Activated CD4-positive, alpha-beta T cell treated with anti-CD3 and anti-CD28 coated beads, Interleukin-2, amount 50 U/mL, for 16 hours (primary cell): ENCODE measurements at regions not wholly inside any gene's neighbourhood (a gene's known extent, or its start where the extent isn't known, plus 50 kb on each side); places are given as distances from the start of the nearest gene placed in this dataset.

Experiments
- DNase-seq: peaks from one replicate; pipeline ENCODE4 v3.0.0-alpha.2; 2020

DNA sequence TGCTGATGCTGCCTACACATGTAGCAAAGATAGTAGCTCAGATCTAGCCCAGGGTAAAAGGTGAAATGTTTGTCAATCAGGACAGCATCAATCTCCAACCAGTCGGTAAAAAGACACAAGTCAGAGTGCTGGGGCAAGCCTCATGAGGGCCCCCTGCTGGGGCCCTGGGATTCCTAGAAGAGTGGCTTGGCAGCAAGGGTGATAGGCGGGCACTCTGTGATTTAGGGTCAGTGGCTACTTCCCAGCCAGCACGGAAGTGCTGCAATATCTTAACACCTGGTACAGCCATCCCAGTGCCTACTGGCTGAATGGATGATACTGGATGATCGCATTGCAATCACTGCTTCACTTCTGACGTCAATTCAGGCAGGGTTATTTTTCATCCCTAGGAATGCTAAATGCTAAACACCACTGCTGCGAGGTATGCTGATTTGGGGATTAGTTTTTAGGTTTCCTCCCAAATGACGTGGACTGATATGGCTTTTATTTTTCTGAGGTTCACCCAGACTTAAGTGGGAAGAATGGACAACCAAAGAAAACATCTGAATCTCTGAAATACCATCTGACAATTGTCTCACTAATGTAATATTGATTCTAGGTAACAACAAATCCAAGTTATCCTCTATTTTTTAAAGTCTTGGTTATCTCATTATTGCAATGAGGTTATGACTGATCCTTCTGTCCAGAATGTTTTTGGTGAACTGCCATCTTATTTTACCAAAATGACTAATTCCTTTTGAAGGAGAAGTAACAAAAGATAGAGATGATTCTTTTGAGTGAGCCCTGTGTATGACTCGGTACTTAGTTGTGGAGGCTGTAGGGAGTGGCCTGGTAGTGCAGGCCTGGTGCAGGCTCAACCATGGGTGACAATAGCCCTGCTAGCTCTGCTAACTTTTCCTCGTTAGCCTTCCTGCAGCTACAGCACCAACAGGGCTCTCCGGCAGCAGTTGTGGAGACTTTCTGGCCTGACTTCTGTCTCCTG, 432.5 kb downstream of the FGF9 start:
- DNase-seq = no peak

DNA sequence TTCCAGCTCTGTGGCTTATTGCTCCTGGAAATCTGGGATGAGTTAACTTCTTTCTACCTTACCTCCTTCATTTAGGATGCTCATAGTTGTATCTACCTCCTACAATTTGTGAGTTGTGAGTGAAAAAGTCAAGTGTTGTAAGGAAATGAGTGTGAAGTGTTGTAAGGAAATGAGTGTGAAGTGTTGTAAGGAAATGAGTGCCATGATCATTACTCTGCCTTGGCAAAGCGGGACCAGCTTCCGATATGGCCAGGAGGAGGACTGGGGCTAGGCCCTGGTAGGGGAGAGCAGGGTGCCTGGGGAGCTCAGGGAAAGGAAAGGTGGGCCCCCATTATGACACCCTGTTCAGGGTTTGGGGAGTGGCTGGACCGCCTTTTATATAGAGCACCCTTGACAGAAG, 435.2 kb downstream of the FGF9 start:
- DNase-seq = no peak

DNA sequence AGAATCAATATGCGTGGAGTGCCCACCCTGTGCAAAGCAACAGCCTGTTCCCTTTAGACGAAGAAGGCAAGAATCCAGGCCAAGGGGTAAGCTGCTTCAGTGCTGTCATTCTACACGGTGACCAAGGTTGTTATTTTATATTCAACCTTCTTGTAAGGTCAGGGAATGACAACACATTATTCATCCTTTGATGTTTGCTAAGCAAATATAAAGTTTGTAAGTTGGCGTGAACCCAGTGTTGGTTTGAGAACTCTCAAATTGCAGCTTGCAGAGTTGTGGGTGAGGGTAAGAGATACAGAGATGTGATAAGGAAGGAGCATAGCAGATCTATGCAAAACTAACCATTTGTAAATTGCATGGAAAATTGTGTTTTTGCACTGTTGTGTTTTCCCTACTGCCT, 436.7 kb downstream of the FGF9 start:
- no peak for DNase-seq

DNA sequence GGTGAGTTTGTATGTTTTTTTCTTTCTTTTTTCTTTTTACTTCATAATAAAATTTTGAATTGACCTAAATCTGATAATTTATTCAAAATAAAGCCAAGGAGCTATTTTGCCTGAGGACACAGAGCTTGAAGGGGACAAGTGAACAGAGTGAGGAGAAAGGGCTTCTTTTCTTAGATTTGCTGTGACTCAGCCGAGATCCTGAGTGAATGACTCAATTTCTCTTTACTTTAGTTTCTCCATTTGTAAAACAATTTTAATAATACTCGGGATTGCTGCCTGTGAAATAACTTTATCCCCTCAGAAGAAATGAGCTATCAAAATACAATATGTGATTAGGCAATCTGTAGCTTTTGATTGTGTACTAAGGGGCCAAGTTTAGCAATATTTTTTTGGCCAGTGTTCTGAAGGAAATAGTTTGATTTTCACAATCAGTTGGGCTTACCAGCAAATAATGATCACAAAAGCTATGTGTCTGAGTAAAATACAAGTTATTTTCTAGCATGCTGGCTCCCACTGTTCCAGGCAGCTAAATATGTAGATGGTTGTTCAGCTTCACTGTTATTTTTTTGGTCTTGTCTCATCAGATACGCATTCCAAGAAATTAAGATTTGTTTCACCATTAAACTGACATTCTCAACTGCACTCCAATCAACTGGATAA, 437.5 kb downstream of the FGF9 start:
- no peak for DNase-seq

DNA sequence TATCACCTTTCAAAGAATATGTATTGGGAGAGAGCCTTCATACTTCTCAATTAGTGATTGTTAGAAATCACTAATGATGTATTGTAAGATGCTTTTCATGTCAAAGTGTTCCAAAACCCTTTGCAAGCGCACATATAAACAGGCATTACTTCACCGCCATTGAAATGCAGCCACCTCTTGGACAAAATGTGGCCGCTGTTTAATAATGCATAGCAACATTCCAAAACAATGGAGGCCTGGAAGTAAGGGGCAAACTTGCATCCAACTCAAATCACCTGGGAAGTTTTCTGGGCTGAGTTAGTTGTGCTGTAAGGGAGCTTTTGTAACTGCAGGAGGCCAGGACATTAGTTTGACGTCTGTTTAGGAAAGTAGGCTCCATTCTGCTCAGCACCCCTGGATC, 438.1 kb downstream of the FGF9 start:
- DNase-seq = no peak

DNA sequence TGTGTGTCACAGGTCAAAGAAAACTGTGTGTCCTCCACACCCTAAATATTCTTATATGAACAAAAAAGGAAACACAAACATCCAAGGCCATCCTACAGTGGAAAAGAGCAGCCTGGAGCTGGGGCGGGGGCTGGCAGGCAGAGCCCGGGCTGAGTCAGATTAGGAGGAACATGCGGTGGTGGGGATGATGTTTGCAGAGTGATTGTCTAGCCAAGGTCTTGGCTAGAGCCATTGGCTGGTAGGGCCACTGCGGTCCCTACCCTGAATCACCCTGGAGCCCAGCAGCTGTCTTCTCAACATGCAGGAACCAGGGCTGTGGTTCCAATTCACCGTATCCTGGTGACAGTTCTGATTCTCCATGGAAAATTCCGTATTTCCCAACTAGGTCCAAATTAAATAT, 439.5 kb downstream of the FGF9 start:
- DNase-seq = no peak

DNA sequence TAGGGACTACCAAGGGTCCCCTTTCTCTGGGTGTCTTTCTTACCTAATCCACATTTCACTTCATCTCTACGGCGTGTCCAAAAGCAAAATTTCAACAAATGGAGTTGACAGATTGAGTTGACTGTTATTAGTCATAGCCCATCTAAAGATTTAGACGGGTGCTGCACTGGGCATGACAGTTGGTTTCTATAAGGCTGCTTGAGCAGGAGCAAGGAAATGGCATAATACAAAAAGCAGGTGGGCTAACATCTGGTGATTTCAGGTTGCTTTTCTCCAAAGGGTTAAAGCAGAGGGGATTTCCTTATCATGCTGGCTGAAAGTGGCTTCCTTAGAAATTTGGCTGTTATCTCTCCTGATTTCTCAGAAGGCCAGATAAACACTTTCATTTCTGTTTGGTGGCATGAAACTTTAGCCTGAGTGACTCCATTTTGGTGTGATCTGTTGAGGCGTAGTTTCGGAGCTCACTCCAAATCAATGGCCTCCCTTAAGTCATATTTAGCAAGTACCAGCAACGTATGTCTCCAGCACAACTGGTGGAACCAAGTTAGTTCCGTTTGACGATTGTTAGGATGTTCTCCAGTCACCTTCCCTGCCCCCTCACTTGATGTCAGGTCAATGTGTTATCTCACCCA, 440.4 kb downstream of the FGF9 start:
- DNase-seq = no peak

DNA sequence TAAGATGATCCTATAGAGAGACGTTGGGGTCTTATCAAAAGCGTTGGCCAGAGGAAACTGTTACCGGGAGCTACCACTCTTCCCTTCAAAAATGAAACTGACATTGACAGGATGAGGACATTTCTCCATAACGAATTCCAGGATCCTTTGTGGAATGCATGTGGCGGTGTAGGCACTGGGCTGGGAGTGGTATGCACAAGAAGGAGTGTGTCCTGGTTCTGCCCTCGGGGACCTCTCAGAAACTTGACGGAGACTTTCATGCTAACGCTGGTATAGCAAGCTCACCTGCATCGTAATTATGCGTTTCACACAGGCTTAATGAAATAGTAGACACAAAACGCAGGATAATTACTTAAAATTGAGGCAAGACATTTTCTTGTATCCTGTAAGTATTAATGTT, 441.1 kb downstream of the FGF9 start:
- no peak for DNase-seq

DNA sequence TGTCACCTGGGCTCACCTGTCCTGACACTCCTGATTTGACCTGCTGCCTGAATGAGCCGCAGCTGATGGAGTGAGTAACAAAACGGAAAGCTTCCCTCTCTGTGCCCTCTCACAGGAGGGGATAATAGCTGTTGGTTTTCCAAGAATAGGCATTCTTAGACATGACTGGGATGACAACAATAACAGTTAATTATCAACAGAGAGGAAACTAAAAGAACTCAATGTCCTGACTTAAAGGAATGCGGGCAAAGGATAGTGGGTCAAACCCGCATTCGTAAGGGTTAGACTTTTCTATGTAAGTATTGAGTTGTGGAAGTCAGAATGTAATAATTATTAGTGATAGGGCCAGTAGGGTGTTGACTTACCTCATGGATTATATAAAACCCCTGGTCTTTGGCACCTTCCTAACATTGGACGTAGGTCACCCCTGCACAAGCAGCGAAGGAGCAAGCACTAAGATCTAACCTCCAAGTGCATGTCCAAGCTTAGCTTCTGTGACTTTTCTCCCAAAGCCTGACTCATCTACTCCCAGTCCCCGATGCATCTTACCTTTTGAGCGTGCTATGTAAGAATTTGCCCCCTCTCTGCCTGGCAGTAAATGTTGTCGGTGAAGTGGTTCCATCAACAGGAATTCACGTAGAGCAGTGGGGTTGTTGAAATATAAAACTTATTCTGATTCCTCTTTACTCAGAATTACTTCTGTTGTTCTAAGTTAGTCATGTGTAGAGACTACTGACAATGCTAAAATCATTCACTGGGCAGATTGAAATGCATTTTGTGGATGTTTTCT, 442.3 kb downstream of the FGF9 start:
- DNase-seq = no peak

DNA sequence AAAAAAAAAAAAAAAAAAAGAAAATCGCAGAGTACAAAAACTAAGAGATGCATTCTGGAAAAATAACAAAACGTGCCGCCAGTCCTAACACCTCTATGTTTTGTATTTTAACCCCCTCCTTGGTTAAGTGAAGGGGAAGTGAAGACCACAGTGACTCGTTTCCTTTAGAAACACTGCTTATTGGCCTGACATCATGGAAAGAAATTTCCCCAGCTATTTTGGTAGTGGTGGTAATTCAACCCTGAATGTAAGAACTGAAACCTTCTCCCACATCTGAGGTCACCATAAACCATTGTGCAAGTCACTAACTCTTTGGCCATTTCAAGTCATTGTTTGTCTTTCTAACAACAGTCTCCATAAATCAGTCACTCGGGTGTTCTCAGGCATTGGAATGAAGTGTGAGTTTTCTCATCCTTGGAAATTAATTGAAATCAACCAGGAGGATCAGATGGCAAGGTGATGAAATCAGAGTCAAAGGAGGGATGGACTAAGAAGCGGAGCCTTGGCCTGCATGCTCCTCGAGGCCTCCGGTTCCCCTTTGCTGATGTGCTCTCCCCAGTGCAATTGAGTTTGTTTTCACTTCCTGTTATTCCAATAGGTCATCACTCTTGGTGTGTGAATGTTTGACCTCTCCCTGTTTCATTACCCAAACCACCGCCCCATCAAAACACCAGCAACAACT, 443.9 kb downstream of the FGF9 start:
- DNase-seq = peak; percentile 61

DNA sequence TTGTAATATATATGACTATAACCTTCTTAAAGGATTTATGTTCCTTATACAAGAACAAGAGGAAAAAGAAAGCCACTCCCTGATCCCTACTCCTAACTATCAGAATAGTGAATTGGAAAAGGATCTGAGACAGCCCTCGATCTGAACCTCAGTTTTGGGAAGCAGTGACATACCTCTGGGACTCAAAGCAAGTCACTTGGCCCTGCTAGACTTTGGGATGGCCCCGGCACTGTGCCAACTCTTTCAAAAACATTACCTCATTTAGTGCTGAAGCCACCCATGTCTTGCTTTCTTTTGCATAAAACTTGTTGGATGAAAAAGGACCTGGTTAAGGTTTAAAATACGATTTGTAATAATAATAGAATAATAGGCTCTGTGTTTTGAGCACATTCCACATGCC, 447.3 kb downstream of the FGF9 start:
- no peak for DNase-seq

DNA sequence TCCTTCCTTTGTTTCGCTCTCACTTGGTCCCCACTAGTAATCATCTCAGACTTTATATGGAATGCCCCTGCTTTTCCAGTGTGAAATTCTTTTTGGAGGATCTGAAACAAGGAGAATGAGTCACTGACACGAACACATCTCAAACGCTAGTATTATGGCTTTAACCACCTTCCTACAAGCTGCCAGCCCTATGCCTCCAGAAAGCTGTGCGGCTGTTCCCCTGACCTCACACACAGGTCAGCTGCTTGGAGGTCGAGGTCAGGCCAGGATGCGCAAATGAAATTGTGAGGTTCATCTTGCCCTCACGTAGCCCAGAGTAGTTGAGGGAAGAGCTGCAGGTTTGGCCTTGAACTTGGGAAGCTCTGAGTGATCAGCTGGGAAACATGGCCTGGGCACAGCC, 449.8 kb downstream of the FGF9 start:
- no peak for DNase-seq

DNA sequence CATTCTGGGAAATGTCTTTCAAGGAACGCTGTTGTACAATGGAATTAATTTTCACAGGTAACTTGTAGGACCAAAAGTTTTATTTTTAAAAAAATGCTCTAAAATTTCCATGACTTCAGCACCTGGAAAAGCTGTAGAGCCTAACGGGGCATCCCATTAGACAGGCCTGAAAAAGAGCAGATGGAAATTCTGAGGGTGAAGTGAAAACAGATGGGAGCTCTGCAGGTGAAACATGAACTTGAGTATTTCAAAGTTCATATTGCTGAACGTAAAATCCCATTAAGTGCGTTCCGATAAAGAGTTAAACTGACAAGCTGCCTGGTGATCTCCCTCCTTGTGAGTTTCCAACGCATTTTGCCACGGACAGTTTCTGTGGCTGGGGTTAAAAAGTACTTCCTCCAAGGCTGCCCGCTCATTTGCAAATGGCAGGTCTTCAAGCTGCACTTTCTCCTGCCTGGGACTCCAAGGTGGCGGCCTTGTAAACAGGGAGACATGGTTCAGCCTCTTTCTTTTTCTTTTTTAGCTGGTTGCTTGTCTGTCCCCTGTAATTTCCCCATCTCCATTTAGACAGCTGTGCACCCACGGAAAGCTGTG, 450.4 kb downstream of the FGF9 start:
- DNase-seq = no peak

DNA sequence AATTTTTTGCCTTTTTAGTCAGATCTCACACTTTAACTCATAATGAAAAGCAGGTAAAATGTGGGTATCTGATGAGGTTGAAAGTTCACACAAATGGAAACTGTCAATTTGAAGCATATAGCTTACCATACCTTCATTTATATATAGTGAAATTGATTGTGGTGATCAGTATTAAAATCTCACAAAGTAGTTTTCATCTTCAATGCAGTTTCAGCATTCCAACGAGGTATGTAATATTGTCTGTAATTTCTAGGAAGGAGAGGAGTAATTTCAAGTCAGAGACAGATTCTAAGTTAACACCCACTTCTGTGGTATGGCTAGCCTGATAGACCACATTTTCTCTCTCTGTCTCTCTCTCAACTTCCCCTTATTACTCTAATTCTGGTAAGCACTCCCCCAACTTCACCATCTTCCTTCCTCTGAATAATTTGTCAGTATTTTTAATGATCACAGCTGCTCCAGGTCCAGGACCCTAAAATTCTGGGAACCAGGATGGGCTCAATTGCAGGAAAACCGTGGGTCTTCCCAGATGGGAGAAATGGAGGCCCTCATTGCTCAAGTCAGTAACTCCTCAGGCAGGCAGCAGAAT, 455.7 kb downstream of the FGF9 start:
- peak; percentile 25 for DNase-seq

DNA sequence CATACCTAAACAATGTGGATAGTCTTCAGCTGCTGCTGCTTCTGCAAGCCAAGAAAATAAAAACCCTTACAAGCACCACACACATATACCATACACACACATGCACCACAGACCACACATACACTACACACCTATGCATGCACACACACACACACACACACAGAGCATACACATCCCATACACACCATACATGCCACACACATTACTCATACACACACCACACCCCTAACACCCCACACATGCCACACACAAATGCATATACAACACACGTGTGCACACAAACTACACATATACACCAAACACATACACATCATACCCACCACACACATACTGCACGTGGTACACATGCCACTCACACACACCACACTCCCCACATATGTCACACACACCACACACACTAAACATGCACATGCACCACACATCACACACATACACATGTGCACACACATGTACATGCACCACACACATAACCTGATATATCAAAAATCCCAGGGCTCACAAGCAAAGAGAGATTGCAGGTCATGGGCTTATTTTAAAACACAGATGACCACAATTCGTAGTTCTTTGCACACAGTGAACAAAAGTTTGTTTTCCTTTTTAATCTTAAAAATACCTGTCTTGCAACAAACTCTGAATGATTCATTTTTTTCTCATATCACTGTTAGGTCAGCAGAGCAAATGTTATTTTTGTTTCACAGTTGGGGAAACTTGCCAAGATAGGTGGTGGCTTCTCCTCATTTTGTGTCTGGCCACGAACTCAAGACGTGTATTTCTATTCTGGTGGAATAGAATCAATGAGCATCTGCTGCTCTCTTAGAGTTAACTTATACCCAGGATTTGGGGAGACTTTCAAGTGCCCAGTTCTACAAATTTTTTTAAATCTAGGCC, 456.6 kb downstream of the FGF9 start:
- DNase-seq = no peak

DNA sequence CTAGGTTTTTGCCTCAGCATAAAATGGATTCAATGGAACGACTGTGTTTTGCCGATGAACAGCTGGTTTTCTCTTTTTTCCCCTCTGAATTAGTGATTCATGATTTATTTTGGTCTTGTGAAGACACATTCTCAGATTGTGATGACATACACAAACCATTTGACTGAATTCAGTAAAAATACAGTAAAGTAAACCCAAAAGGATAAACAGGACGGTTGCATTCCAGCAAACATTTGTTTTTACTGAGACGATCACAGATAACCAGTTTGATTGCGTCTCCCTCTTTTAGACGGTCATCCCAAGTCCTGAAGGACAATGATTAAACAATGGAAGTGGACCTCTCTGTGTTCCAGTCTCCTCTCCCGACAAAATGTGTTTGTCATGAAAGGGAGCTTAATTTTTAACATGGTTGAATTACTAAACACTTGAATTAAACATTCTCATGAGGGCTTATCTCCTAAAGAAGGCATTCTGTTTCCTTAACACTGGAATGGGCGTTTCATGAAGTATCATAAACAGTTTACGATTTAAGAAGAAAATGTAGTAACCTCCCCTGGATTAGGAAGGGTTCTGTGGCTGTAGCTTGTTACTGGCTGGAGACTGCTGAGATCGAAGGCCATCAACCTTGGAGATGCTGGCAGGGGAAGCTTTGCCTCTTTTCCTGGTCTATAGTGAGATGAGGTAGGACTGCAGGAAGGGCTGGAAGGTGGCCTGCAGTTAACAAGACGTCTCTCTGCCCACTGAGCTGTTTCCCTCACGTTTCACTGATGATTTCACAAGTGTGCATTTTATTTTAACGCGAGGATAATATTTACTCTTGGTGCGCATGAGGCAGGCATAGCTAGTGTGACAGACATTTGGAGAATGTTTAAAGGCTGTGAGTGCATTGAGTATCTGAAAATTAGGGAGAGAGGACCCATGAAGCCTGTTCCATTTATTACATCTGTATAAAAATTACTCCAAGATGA, 457.9 kb downstream of the FGF9 start:
- no peak for DNase-seq

DNA sequence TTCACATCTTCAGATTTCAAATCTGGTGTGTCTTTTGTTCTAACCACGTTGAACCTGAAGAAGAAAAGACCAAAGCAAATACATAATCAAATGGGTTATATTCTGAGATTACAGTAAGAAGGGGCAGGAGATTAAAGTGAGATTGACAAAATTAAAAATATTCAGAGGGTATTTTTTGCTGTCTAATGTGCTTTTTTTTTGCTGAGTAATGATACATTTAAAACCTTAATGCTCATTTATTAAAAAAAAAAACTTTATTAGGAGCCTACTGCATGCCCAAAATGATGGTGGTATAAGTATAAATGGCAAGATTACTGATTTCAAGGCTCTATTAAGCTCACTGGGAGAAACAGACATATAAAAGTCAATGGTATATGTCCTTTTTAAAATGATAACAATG, 459.4 kb downstream of the FGF9 start:
- no peak for DNase-seq

DNA sequence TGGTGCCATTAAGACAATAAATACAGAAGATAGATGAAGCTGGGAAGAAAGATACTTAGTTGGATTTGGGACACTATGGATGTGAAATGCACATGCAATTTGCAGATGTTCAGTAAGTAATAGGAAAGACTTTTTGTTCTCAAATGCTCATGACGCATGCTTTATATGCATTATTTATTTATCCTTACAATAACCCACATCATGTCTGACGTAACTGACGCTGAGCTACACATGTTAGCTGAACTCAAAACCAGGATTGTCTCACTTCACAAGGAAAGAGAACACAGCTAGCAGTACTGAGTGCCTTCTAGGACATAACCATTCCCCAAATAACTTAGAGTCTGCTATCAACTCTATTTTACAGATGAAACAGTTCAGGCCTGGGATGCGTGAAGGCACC, 463.4 kb downstream of the FGF9 start:
- DNase-seq = no peak

DNA sequence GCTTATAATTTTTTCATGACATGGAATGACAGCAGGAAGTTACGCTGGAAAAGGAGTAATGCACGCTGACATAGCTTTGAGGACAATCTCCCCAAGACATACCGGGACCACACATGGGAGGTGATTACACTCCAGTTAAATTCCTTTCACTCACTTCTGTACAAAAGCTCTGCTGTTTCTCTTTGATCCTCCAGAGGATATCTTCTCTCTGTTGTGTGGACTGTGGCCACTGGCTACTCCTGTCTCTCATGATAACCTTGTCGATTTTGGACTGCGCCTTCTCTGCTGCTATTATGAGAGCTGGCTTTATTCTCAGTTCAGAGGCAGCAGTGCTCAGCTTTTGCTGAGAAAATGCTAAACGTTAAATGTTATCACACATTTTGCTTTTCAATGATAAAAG, 464.6 kb downstream of the FGF9 start:
- DNase-seq = no peak
